NCI-H2196 treated with DMSO at 0.1 percent for 48 hours (cell line): ENCODE measurements at regions not wholly inside any gene's neighbourhood (a gene's known extent, or its start where the extent isn't known, plus 50 kb on each side); places are given as distances from the start of the nearest gene placed in this dataset.
"Not testable (repeated sequence)": the region's sequence is repeated elsewhere in the genome, so short reads cannot be mapped to it uniquely, and the experiment has no call there.

Source experiments
- DNase-seq: peaks from one replicate; lab custom pipeline; 2025; ENCODE audit not compliant: unreplicated experiment; lab: John Stamatoyannopoulos, UW

- DNase-seq, result no peak
These were observed 911.8 kb downstream of the FSCB start for GRCh38 chr14:43595096-43595772.

- DNase-seq, result no peak
These were observed 915.3 kb downstream of the FSCB start for GRCh38 chr14:43591776-43592175.

DNA sequence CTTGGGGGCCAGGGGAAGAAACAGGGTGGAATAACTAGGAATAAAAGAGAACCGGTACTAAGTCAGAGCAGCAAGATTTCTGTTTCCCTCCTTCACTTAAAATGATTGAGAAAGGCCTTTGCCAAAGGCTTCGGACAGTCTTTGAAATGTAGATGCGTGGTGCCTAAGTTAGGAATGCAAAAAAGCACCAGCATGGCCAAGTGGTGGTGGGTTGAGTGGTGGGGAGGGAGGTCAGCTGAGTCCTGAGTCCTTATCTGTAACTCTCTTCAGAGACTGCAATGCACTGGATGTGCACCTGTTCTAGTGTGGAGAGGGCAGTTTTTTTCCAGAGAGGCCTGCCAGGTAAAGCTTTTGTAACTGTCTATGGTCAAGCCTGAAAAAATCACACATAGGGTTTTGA lies 919.9 kb downstream of the FSCB start:
- DNase-seq, result no peak

DNA sequence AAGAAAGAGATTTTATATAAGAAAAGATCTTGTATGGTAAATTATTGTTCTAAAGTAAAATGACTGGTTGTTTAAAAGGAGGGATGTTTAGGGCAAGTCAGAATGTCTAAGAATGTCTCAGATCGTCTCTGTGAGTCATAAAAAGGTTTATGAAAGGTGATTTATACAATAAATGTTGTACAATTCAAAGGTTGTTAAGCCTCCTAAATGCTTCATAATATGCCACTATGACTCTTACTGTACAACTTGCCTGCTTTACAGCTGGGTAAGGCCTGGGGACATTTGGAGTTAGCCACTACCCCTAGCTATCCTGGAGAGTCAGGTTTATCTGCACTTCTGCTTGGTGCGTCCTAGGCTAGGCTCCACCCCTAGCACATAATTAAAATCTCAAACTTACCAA lies 927.4 kb downstream of the FSCB start:
- no peak for DNase-seq

GRCh38 chr14:43568022-43568421 lies 939.1 kb downstream of the FSCB start:
- no peak for DNase-seq

- no peak for DNase-seq
These were observed 958.7 kb downstream of the FSCB start for GRCh38 chr14:43548368-43548767.

- not testable (repeated sequence) for DNase-seq
These were observed 959.5 kb downstream of the FSCB start for GRCh38 chr14:43547596-43547995.

GRCh38 chr14:43541356-43541755 lies 965.7 kb downstream of the FSCB start:
- no peak for DNase-seq

- DNase-seq, result no peak
These were observed 966.1 kb downstream of the FSCB start for GRCh38 chr14:43540948-43541347.

DNA sequence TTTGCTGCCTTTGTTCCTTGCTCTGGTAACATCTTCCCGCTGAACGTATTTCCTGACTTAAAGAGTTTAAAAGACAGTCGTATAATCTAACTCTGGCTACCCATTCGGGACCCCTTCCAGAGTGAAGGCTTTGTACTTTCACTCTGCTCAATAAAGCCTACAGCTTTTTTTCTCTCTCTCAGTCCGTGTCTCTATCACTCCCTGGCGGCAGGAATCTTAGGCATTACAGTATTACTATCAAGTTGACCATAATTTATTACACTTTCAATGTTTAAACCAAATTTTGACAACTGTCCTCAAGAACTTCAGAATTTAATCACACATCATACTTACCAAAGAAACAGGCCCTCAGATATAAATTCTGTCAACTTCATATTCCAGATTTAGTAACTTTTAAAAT lies 967.9 kb downstream of the FSCB start:
- no peak for DNase-seq

GRCh38 chr14:43535231-43535838 lies 971.7 kb downstream of the FSCB start:
- no peak for DNase-seq

- no peak for DNase-seq
These were observed 974.2 kb downstream of the FSCB start for GRCh38 chr14:43532825-43533416.

DNA sequence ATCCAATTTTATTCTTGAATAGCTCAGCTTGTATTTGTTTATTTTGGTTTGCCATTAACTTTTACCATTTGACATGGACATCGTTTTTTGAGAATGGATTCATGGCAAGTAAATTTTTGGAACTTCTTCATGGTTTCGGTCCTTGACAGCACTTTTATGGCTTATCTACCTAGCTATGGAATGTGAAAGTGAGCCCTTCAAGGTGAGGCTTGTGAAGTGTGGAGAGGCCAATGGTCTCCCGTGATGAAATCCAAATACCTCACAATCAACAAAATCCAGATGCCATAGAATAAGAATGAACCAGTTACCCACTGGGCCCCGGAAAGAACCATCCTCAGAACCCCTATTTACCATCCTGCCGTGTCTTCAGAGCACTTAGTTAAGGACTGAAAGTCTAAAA lies 978.8 kb downstream of the FSCB start:
- no peak for DNase-seq

GRCh38 chr14:43525658-43526057 lies 981.4 kb downstream of the FSCB start:
- DNase-seq, result no peak

- no peak for DNase-seq
These were observed 984.2 kb downstream of the FSCB start for GRCh38 chr14:43522901-43523300.

- no peak for DNase-seq
These were observed 984.9 kb downstream of the FSCB start for GRCh38 chr14:43522191-43522590.

- no peak for DNase-seq
These were observed 1003.6 kb downstream of the FSCB start for GRCh38 chr14:43503508-43503907.

DNA sequence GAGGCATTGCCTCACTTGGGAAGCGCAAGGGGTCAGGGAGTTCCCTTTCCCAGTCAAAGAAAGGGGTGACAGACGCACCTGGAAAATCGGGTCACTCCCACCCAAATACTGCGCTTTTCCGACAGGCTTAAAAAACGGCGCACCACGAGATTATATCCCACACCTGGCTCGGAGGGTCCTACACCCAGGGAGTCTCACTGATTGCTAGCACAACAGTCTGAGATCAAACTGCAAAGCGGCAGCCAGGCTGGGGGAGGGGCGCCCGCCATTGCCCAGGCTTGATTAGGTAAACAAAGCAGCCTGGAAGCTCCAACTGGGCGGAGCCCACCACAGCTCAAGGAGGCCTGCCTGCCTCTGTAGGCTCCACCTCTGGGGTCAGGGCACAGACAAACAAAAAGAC lies 1014.7 kb downstream of the FSCB start:
- not testable (repeated sequence) for DNase-seq

- no peak for DNase-seq
These were observed 1023.7 kb downstream of the FSCB start for GRCh38 chr14:43483415-43483814.

DNA sequence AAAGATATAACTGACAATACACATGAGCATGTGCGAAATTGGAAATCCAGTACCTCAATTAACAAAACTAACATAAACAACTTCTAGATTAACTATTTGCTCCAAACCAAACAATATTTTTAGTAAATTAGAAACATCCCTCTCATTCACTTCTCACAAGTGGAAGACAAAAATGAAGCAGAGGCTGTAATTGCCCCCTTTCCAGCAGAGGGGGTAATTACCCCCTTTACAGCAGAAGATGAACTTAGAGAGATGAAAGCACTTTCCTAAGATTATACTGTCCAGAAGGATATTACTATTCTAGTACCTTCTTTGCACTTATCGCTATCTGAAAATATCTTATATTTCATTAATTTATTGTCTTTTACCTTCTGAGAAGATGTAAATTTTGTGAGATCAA lies 1025.2 kb downstream of the FSCB start:
- no peak for DNase-seq

GRCh38 chr14:43480976-43481375 lies 1026.1 kb downstream of the FSCB start:
- DNase-seq, result no peak

- DNase-seq, result no peak
These were observed 1027.4 kb downstream of the FSCB start for GRCh38 chr14:43479596-43480195.
